ENCODE measurements at regions not wholly inside any gene's neighbourhood (a gene's known extent, or its start where the extent isn't known, plus 50 kb on each side); places are given as distances from the start of the nearest gene placed in this dataset.

DNA sequence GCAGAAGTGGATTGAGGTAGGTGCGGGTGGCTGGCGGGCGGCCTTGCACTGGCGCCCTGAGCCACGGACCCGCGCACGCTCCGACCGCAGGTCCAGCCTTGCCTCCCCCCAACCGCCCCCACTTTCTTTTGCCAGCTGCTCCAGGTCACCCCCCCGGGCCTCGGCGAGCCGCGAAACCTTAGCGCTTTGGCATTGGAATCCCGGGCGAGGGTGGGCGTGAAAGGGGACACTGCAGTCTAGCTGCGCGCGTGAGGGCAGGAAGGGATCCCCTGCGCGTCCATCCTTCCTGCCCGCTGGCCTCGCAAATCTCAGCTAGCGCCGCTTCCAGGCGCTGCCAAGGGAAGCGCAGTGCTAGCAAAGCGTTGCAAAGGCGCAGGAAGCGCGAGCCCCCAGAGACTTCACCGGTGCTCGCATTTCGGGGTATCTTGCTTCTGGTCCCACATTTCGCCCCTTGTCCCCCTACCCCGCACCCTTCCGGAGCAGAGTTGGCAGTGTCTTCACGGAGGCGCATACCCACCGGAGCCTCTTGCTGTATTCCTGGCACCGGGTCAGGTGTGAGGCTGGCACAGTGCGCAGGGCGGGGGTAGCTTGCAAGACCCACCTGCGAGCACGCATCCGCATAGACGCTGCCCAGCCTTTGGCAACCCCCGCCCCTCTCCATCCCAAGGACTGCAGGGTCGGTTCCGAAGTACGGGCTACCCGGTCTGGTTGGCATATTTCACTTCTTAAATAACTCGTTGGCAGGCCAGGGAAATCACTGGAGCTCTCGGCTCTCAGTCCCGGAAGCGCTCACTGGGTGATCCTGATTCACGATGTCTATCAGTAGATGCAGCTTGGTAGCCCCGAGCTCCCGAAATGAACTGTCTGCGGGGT lies 104.4 kb downstream of the UCHL1 start:
- TF ChIP-seq, protein P1, sequence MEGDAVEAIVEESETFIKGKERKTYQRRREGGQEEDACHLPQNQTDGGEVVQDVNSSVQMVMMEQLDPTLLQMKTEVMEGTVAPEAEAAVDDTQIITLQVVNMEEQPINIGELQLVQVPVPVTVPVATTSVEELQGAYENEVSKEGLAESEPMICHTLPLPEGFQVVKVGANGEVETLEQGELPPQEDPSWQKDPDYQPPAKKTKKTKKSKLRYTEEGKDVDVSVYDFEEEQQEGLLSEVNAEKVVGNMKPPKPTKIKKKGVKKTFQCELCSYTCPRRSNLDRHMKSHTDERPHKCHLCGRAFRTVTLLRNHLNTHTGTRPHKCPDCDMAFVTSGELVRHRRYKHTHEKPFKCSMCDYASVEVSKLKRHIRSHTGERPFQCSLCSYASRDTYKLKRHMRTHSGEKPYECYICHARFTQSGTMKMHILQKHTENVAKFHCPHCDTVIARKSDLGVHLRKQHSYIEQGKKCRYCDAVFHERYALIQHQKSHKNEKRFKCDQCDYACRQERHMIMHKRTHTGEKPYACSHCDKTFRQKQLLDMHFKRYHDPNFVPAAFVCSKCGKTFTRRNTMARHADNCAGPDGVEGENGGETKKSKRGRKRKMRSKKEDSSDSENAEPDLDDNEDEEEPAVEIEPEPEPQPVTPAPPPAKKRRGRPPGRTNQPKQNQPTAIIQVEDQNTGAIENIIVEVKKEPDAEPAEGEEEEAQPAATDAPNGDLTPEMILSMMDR (conservative IDR thresholded peaks at IDR 0.05; ENCODE audit: low read length): no peak
- TF ChIP-seq EZH2phosphoT487 (IDR thresholded peaks at IDR 0.05; ENCODE audit: borderline replicate concordance, low read depth, low read length): no peak

All from OCI-LY7 (cell line).